HepG2 (cell line): ENCODE measurements at regions not wholly inside any gene's neighbourhood (a gene's known extent, or its start where the extent isn't known, plus 50 kb on each side); places are given as distances from the start of the nearest gene placed in this dataset.

Experiments
- ARNTL ChIP-seq: sonication (generic); formaldehyde crosslinking; IDR thresholded peaks from 2 replicates; pipeline ENCODE4 v1.4.0; 2020; ENCODE audit warnings: mild to moderate bottlenecking, missing genetic modification reagents
- ATF3 ChIP-seq: sonication (generic); formaldehyde crosslinking; IDR thresholded peaks from 2 replicates; pipeline ENCODE4 v1.4.0; 2020; ENCODE audit warnings: missing genetic modification reagents
- CCAR2 ChIP-seq: fragments of 200-400 bp; formaldehyde crosslinking; optimal IDR thresholded peaks from 2 replicates; pipeline ENCODE3; 2018; ENCODE audit warnings: low read depth, mild to moderate bottlenecking, low read length, moderate library complexity
- DNMT1 ChIP-seq: sonication (generic); formaldehyde crosslinking; IDR thresholded peaks from 2 replicates; pipeline ENCODE4 v1.5.1; 2020; ENCODE audit warnings: mild to moderate bottlenecking, missing genetic modification reagents
- ERF ChIP-seq: IDR thresholded peaks from 2 replicates; pipeline ENCODE4 v1.6.1; 2018; ENCODE audit warnings: missing biosample characterization, missing genetic modification reagents
- ETV5 ChIP-seq: IDR thresholded peaks from 2 replicates; pipeline ENCODE4 v1.6.1; 2018; ENCODE audit warnings: missing biosample characterization, missing genetic modification reagents, inconsistent platforms, borderline replicate concordance
- FIP1L1 ChIP-seq: fragments of 200-400 bp; formaldehyde crosslinking; IDR thresholded peaks from 2 replicates; pipeline ENCODE4 v1.6.1; 2018; ENCODE audit warnings: low read depth, mild to moderate bottlenecking, low read length, moderate library complexity, borderline replicate concordance; ENCODE audit not compliant: insufficient read depth
- HCFC1 ChIP-seq: fragments of 150-350 bp; IDR thresholded peaks from 2 replicates; pipeline ENCODE4 v1.6.1; 2014; ENCODE audit warnings: low read depth, low read length
- HNF4G ChIP-seq, 2 experiments: sonication (generic) in 1 of 2; formaldehyde crosslinking in 1 of 2; IDR thresholded peaks; 2 replicates each; pipeline versions ENCODE4 v1.4.0 to v1.6.1; 2011 to 2020; ENCODE audit warnings: borderline replicate concordance in 2 of 2, low read depth in 2 of 2, mild to moderate bottlenecking in 2 of 2, low read length in 1 of 2, missing genetic modification reagents in 1 of 2, moderate library complexity in 1 of 2
- KLF6 ChIP-seq: IDR thresholded peaks from 2 replicates; pipeline ENCODE4 v1.8.0; 2016; ENCODE audit warnings: missing biosample characterization, missing genetic modification reagents
- MAFK ChIP-seq, 2 experiments: IDR thresholded peaks in 1 of 2; conservative IDR thresholded peaks in 1 of 2; 2 replicates each; pipeline ENCODE4 v1.6.1; 2011; ENCODE audit warnings: improper control_type of control experiment in 2 of 2, low read length in 2 of 2
- NCOR1 ChIP-seq: fragments of 200-600 bp; sonication (generic); IDR thresholded peaks from 2 replicates; pipeline ENCODE4 v1.7.0; 2017; ENCODE audit warnings: antibody characterized with exemption, low read length, borderline replicate concordance
- NFIC ChIP-seq: IDR thresholded peaks from 2 replicates; pipeline ENCODE4 v1.6.1; 2012; ENCODE audit warnings: mild to moderate bottlenecking, low read length, inconsistent platforms
- PPARG ChIP-seq: conservative IDR thresholded peaks from 2 replicates; pipeline ENCODE4 v1.6.1; 2016; ENCODE audit warnings: missing biosample characterization, missing genetic modification reagents
- PRDM10 ChIP-seq: sonication (generic); formaldehyde crosslinking; IDR thresholded peaks from 2 replicates; pipeline ENCODE4 v1.4.0; 2020; ENCODE audit warnings: low read depth, missing genetic modification reagents
- RBM39 ChIP-seq: fragments of 200-400 bp; formaldehyde crosslinking; IDR thresholded peaks from one replicate; pipeline ENCODE4 v1.6.1; 2018; ENCODE audit warnings: antibody characterized with exemption, mild to moderate bottlenecking, low read depth, low read length; ENCODE audit not compliant: poor library complexity, severe bottlenecking
- SALL1 ChIP-seq: sonication (generic); formaldehyde crosslinking; IDR thresholded peaks from 2 replicates; pipeline ENCODE4 v1.8.0; 2022; ENCODE audit warnings: mild to moderate bottlenecking, missing genetic modification reagents
- SALL2 ChIP-seq: sonication (generic); formaldehyde crosslinking; IDR thresholded peaks from 2 replicates; pipeline ENCODE4 v1.8.1; 2023; ENCODE audit warnings: mild to moderate bottlenecking, missing genetic modification reagents, inconsistent platforms
- STAG1 ChIP-seq: sonication (generic); formaldehyde crosslinking; IDR thresholded peaks from 2 replicates; pipeline ENCODE4 v1.4.0; 2020; ENCODE audit warnings: missing genetic modification reagents
- THAP11 ChIP-seq: IDR thresholded peaks from 2 replicates; pipeline ENCODE4 v1.6.1; 2016; ENCODE audit warnings: missing biosample characterization, missing genetic modification reagents
- ZFP1 ChIP-seq: IDR thresholded peaks from 2 replicates; pipeline ENCODE4 v1.6.1; 2016
- ZNF136 ChIP-seq: sonication (generic); formaldehyde crosslinking; IDR thresholded peaks from 2 replicates; pipeline ENCODE4 v1.8.1; 2022; ENCODE audit warnings: low read depth, mild to moderate bottlenecking, moderate library complexity, missing genetic modification reagents
- ZNF225 ChIP-seq: sonication (generic); formaldehyde crosslinking; IDR thresholded peaks from 2 replicates; pipeline ENCODE4 v1.4.0; 2020; ENCODE audit warnings: mild to moderate bottlenecking, missing genetic modification reagents
- ZNF296 ChIP-seq: sonication (generic); formaldehyde crosslinking; conservative IDR thresholded peaks from 2 replicates; pipeline ENCODE4 v1.5.0; 2020; ENCODE audit warnings: mild to moderate bottlenecking, missing genetic modification reagents
- ZNF337 ChIP-seq: sonication (generic); formaldehyde crosslinking; IDR thresholded peaks from 2 replicates; pipeline ENCODE4 v1.5.1; 2020; ENCODE audit warnings: missing genetic modification reagents, low read depth, mild to moderate bottlenecking, borderline replicate concordance
- ZNF556 ChIP-seq: sonication (generic); formaldehyde crosslinking; IDR thresholded peaks from 2 replicates; pipeline ENCODE4 v1.4.0; 2020; ENCODE audit warnings: mild to moderate bottlenecking, missing genetic modification reagents, borderline replicate concordance
- ZNF558 ChIP-seq: sonication (generic); formaldehyde crosslinking; IDR thresholded peaks from 2 replicates; pipeline ENCODE4 v1.9.0; 2022; ENCODE audit warnings: mild to moderate bottlenecking, missing genetic modification reagents, borderline replicate concordance
- ZNF619 ChIP-seq: sonication (generic); formaldehyde crosslinking; IDR thresholded peaks from 2 replicates; pipeline ENCODE4 v1.4.0; 2020; ENCODE audit warnings: mild to moderate bottlenecking, missing genetic modification reagents
- ZNF768 ChIP-seq: sonication (generic); formaldehyde crosslinking; IDR thresholded peaks from 2 replicates; pipeline ENCODE4 v1.4.0; 2020; ENCODE audit warnings: missing genetic modification reagents

- TF ChIP-seq ZNF136 (CRISPR knock-in tag) (no peak), PPARG (no peak), DNMT1 (CRISPR knock-in tag) (no peak), ZNF337 (CRISPR knock-in tag) (no peak), ZNF619 (CRISPR knock-in tag) (no peak), ZNF558 (CRISPR knock-in tag) (peak; percentile 29; the same call in 1 of the 2 replicates), THAP11 (CRISPR knock-in tag) (peak; percentile 62; the same call in 1 of the 2 replicates), SALL1 (CRISPR knock-in tag) (peak; percentile 87), KLF6 (CRISPR knock-in tag) (no peak), NCOR1 (no peak), HCFC1 (0 out of 2 replicates have a peak, but pooled peaks have one; percentile 9), ZNF296 (no peak), HNF4G (IDR thresholded peaks at IDR 0.05; ENCODE audit: borderline replicate concordance, low read depth, low read length) (0 out of 2 replicates have a peak, but pooled peaks have one; percentile 18), HNF4G (CRISPR knock-in tag; IDR thresholded peaks at IDR 0.05; ENCODE audit: borderline replicate concordance, low read depth) (0 out of 2 replicates have a peak, but pooled peaks have one; percentile 58), ZNF768 (CRISPR knock-in tag) (peak; percentile 25; the same call in 1 of the 2 replicates), MAFK (conservative IDR thresholded peaks at IDR 0.05 in 1 of 2, IDR thresholded peaks at IDR 0.05 in 1 of 2; ENCODE audit: low read length in 2 of 2) (no peak), ERF (peak; percentile 49; the same call in 1 of the 2 replicates), PRDM10 (CRISPR knock-in tag) (no peak; the same call in 1 of the 2 replicates), NFIC (no peak), ZNF225 (no peak), ARNTL (CRISPR knock-in tag) (0 out of 2 replicates have a peak, but pooled peaks have one; percentile 52), FIP1L1 (no peak), SALL2 (CRISPR knock-in tag) (no peak), ETV5 (peak; percentile 47; the same call in 1 of the 2 replicates), ZNF556 (CRISPR knock-in tag) (peak; percentile 82), ATF3 (CRISPR knock-in tag) (peak; percentile 9; the same call in 1 of the 2 replicates), STAG1 (CRISPR knock-in tag) (peak; percentile 87), CCAR2 (peak; percentile 39), RBM39 (peak; percentile 54), ZFP1 (CRISPR knock-in tag) (no peak)
Observed at GRCh38 chr2:43024515-43025011, 201.8 kb downstream of the ZFP36L2 start (continued).
